DOHH2 (cell line): ENCODE measurements at regions not wholly inside any gene's neighbourhood (a gene's known extent, or its start where the extent isn't known, plus 50 kb on each side); places are given as distances from the start of the nearest gene placed in this dataset.

Experiments used
- EZH2phosphoT487 ChIP-seq: fragments of 200-600 bp; sonication (generic); IDR thresholded peaks from 2 replicates; pipeline ENCODE4 v1.6.1; 2017; ENCODE audit warnings: borderline replicate concordance, mild to moderate bottlenecking, antibody characterized with exemption, low read length, moderate library complexity, mixed read lengths
- TF ChIP-seq, protein P1 (sequence below): fragments of 200-600 bp; sonication (generic); IDR thresholded peaks from one replicate; pipeline ENCODE4 v1.5.1; 2014; ENCODE audit warnings: antibody characterized with exemption, mild to moderate bottlenecking, low read depth, low read length; ENCODE audit not compliant: poor library complexity, severe bottlenecking

DNA sequence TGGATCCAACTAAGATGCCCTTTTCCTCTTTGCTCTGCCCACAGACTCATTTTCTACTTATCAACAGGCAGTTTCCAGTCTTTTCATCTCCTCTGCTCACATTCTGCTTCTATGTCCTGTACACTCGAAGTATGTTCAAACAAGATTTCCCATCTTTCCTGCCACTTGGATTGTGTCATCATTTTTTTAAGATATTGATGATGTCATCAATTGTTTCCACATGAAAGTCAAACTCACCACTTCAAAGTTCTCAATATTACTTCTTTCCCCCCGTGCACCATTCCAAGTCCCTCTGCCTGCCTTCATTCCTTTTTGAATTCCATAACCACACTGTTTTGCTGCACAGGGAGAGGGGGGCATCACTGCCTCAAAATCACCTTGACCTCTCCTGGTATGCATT, 175.0 kb upstream of the RFX3 start:
- TF ChIP-seq, protein P1, sequence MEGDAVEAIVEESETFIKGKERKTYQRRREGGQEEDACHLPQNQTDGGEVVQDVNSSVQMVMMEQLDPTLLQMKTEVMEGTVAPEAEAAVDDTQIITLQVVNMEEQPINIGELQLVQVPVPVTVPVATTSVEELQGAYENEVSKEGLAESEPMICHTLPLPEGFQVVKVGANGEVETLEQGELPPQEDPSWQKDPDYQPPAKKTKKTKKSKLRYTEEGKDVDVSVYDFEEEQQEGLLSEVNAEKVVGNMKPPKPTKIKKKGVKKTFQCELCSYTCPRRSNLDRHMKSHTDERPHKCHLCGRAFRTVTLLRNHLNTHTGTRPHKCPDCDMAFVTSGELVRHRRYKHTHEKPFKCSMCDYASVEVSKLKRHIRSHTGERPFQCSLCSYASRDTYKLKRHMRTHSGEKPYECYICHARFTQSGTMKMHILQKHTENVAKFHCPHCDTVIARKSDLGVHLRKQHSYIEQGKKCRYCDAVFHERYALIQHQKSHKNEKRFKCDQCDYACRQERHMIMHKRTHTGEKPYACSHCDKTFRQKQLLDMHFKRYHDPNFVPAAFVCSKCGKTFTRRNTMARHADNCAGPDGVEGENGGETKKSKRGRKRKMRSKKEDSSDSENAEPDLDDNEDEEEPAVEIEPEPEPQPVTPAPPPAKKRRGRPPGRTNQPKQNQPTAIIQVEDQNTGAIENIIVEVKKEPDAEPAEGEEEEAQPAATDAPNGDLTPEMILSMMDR = no peak
- TF ChIP-seq EZH2phosphoT487 = no peak
